ENCODE measurements at regions not wholly inside any gene's neighbourhood (a gene's known extent, or its start where the extent isn't known, plus 50 kb on each side); places are given as distances from the start of the nearest gene placed in this dataset.

- FAIRE-seq (no peak), DNase-seq (ENCODE audit: low read depth) (no peak)
- H3K27ac Mint-ChIP-seq (ENCODE audit: unreplicated experiment) = no peak overlapping the region
Observed at GRCh38 chr6:168923171-168923570, 330.5 kb downstream of the THBS2 start.

GRCh38 chr6:168922436-168922835 lies 331.2 kb downstream of the THBS2 start:
- no peaks in the 10 kb centered on the region for H3K36me3 ChIP-seq (ENCODE audit: insufficient read depth, low read length)
- FAIRE-seq = no peak
- no peak overlapping the region for H2AFZ ChIP-seq (ENCODE audit: low read depth, low read length)
- Mint-ChIP-seq H3K9me3 (ENCODE audit: unreplicated experiment) (peaks cover 5% of the 10 kb centered on the region), H3K4me3 (ENCODE audit: unreplicated experiment) (no peak overlapping the region), H3K36me3 (ENCODE audit: low read depth, unreplicated experiment) (no peaks in the 10 kb centered on the region), H3K4me1 (ENCODE audit: low read depth, unreplicated experiment) (no peaks in the 10 kb centered on the region), H3K27me3 (ENCODE audit: low read depth, unreplicated experiment) (peaks cover 5% of the 10 kb centered on the region), H3K27ac (ENCODE audit: unreplicated experiment) (no peak overlapping the region)
- no peak overlapping the region for H3K4me3 ChIP-seq (ENCODE audit: insufficient read depth, low read depth, low read length)
- TF ChIP-seq, protein P1, sequence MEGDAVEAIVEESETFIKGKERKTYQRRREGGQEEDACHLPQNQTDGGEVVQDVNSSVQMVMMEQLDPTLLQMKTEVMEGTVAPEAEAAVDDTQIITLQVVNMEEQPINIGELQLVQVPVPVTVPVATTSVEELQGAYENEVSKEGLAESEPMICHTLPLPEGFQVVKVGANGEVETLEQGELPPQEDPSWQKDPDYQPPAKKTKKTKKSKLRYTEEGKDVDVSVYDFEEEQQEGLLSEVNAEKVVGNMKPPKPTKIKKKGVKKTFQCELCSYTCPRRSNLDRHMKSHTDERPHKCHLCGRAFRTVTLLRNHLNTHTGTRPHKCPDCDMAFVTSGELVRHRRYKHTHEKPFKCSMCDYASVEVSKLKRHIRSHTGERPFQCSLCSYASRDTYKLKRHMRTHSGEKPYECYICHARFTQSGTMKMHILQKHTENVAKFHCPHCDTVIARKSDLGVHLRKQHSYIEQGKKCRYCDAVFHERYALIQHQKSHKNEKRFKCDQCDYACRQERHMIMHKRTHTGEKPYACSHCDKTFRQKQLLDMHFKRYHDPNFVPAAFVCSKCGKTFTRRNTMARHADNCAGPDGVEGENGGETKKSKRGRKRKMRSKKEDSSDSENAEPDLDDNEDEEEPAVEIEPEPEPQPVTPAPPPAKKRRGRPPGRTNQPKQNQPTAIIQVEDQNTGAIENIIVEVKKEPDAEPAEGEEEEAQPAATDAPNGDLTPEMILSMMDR (IDR thresholded peaks at IDR 0.05; ENCODE audit: insufficient read depth, low read depth, low read length) = no peak
- no peak for TF ChIP-seq EZH2 (IDR thresholded peaks at IDR 0.05; ENCODE audit: insufficient read depth, low read length)
- H3K27ac ChIP-seq (ENCODE audit: low read depth, low read length) = no peak overlapping the region
- H4K20me1 ChIP-seq (ENCODE audit: insufficient read depth, low read length) = no peaks in the 10 kb centered on the region
- no peaks in the 10 kb centered on the region for H3K27me3 ChIP-seq (ENCODE audit: insufficient read depth, low read length)
- peaks cover 6% of the 10 kb centered on the region for H3K9me3 ChIP-seq (ENCODE audit: insufficient read depth, low read depth, low read length)
- no peak for DNase-seq (ENCODE audit: low read depth)
- H3K4me1 ChIP-seq (ENCODE audit: insufficient read depth, low read length) = no peaks in the 10 kb centered on the region
- H3K9ac ChIP-seq (ENCODE audit: low read length) = no peak overlapping the region
- no peaks in the 10 kb centered on the region for H3K79me2 ChIP-seq (ENCODE audit: insufficient read depth, low read length)
- no peak overlapping the region for H3K4me2 ChIP-seq (ENCODE audit: low read length)

More at GRCh38 chr6:168923171-168923570, 330.5 kb downstream of the THBS2 start:
- Histone ChIP-seq H3K27ac (ENCODE audit: low read depth, low read length) (no peak overlapping the region), H2AFZ (ENCODE audit: low read depth, low read length) (no peak overlapping the region), H3K4me2 (ENCODE audit: low read length) (no peak overlapping the region), H3K4me1 (ENCODE audit: insufficient read depth, low read length) (no peaks in the 10 kb centered on the region), H4K20me1 (ENCODE audit: insufficient read depth, low read length) (no peaks in the 10 kb centered on the region), H3K27me3 (ENCODE audit: insufficient read depth, low read length) (no peaks in the 10 kb centered on the region), H3K79me2 (ENCODE audit: insufficient read depth, low read length) (no peaks in the 10 kb centered on the region), H3K9me3 (ENCODE audit: insufficient read depth, low read depth, low read length) (peaks cover 6% of the 10 kb centered on the region), H3K4me3 (ENCODE audit: insufficient read depth, low read depth, low read length) (no peak overlapping the region), H3K9ac (ENCODE audit: low read length) (no peak overlapping the region), H3K36me3 (ENCODE audit: insufficient read depth, low read length) (no peaks in the 10 kb centered on the region)
- Mint-ChIP-seq H3K9me3 (ENCODE audit: unreplicated experiment) (peaks cover 5% of the 10 kb centered on the region), H3K27me3 (ENCODE audit: low read depth, unreplicated experiment) (peaks cover 10% of the 10 kb centered on the region), H3K4me3 (ENCODE audit: unreplicated experiment) (no peak overlapping the region), H3K36me3 (ENCODE audit: low read depth, unreplicated experiment) (no peaks in the 10 kb centered on the region), H3K4me1 (ENCODE audit: low read depth, unreplicated experiment) (no peaks in the 10 kb centered on the region)
- TF ChIP-seq, protein P1 (IDR thresholded peaks at IDR 0.05; ENCODE audit: insufficient read depth, low read depth, low read length) = no peak

- H3K27ac Mint-ChIP-seq (ENCODE audit: unreplicated experiment) = no peak overlapping the region
- H3K9ac ChIP-seq (ENCODE audit: low read length) = no peak overlapping the region
Observed at GRCh38 chr6:168920289-168920688, 333.4 kb downstream of the THBS2 start.

More at GRCh38 chr6:168920289-168920688, 333.4 kb downstream of the THBS2 start:
- H3K4me3 ChIP-seq (ENCODE audit: insufficient read depth, low read depth, low read length) = no peak overlapping the region
- Mint-ChIP-seq H3K9me3 (ENCODE audit: unreplicated experiment) (peaks cover 5% of the 10 kb centered on the region), H3K36me3 (ENCODE audit: low read depth, unreplicated experiment) (no peaks in the 10 kb centered on the region), H3K4me1 (ENCODE audit: low read depth, unreplicated experiment) (peaks cover 1% of the 10 kb centered on the region), H3K27me3 (ENCODE audit: low read depth, unreplicated experiment) (peaks cover 11% of the 10 kb centered on the region), H3K4me3 (ENCODE audit: unreplicated experiment) (no peak overlapping the region)
- DNase-seq (ENCODE audit: low read depth) (no peak), FAIRE-seq (no peak)
- no peak overlapping the region for H2AFZ ChIP-seq (ENCODE audit: low read depth, low read length)
- H4K20me1 ChIP-seq (ENCODE audit: insufficient read depth, low read length) = no peaks in the 10 kb centered on the region
- H3K4me1 ChIP-seq (ENCODE audit: insufficient read depth, low read length) = no peaks in the 10 kb centered on the region
- H3K27ac ChIP-seq (ENCODE audit: low read depth, low read length) = no peak overlapping the region
- H3K79me2 ChIP-seq (ENCODE audit: insufficient read depth, low read length) = no peaks in the 10 kb centered on the region
- no peaks in the 10 kb centered on the region for H3K36me3 ChIP-seq (ENCODE audit: insufficient read depth, low read length)
- H3K9me3 ChIP-seq (ENCODE audit: insufficient read depth, low read depth, low read length) = no peaks in the 10 kb centered on the region
- no peaks in the 10 kb centered on the region for H3K27me3 ChIP-seq (ENCODE audit: insufficient read depth, low read length)
- TF ChIP-seq EZH2 (IDR thresholded peaks at IDR 0.05; ENCODE audit: insufficient read depth, low read length) = no peak
- TF ChIP-seq, protein P1 (IDR thresholded peaks at IDR 0.05; ENCODE audit: insufficient read depth, low read depth, low read length) = no peak
- H3K4me2 ChIP-seq (ENCODE audit: low read length) = no peak overlapping the region
